ENCODE measurements at regions not wholly inside any gene's neighbourhood (a gene's known extent, or its start where the extent isn't known, plus 50 kb on each side); places are given as distances from the start of the nearest gene placed in this dataset.

DNA sequence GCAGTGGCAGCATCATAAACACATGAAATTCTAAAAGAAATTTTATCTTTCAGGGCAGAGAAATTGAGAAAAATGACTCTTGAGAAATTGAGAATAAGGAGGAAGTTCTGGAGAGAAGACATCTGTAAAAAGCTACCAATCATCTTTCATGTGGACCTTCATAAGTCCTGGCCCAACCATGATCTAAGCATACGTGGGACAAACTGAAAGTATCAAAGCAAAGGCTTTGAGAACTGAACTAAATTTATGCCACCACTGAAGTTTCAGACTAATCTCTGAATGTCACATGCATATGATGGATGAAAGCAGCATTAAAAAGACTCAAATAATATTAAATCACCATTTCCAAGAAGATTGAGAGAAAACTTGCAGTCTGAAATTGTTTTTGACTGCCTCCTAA is 1502.8 kb upstream of the LRRTM3 start:
- no peak for TF ChIP-seq POLR2A (IDR thresholded peaks at IDR 0.05; ENCODE audit: low read depth, low read length)
- TF ChIP-seq POLR2AphosphoS5 (IDR thresholded peaks at IDR 0.05; ENCODE audit: low read depth, low read length), result no peak

Data from GM12892 (cell line).